RCC 7860 (cell line): ENCODE measurements at regions not wholly inside any gene's neighbourhood (a gene's known extent, or its start where the extent isn't known, plus 50 kb on each side); places are given as distances from the start of the nearest gene placed in this dataset.
"Not testable (repeated sequence)": the region's sequence is repeated elsewhere in the genome, so short reads cannot be mapped to it uniquely, and the experiment has no call there.

Experiments used
- DNase-seq: peaks from one replicate; pipeline ENCODE4 v3.0.0-alpha.2; 2015; ENCODE audit warnings: low spot score
- FAIRE-seq: peaks from 2 replicates; lab custom pipeline; 2012; peaks lifted over from hg19 to GRCh38; lab: Jason Lieb, UNC

DNA sequence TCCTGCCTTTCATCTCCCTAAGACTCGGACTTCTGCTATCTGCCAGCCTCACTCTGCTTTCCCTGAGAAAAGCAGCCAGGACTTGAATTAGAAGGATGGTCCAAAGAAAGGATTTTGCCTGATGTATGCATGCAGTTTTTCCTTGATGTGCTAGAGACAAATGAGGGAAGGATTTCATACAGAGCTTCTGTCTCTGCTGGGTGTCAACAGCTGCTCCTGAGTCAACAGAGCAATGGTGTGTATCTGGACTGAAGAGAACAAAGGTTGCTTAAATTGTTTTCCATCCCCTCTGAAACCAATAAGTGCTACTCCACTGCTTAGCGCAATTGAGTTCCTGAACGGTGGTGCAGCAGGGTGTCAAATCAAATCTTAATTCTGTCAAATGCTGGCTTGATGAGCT is 680.6 kb upstream of the C16orf82 start:
- no peak for FAIRE-seq
- DNase-seq: no peak

DNA sequence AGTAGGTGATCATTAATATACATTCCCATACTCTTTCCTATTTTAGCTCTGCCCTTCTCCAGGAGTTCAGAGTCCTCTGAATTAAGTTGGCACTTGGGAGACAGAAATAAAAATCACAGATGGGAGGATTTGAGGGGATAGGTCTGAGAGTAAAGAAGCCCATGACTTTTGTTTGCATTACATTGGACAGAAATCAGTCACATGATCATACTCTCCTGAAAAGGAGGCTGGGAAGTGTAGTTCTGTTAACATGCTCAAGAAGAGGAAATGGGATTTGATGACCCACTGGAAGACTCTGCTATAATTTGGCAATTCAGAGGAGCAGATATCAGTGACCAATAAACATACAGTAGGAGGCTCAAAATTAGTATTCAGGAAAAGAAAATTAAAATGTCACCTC is 674.9 kb upstream of the C16orf82 start:
- FAIRE-seq: no peak

DNA sequence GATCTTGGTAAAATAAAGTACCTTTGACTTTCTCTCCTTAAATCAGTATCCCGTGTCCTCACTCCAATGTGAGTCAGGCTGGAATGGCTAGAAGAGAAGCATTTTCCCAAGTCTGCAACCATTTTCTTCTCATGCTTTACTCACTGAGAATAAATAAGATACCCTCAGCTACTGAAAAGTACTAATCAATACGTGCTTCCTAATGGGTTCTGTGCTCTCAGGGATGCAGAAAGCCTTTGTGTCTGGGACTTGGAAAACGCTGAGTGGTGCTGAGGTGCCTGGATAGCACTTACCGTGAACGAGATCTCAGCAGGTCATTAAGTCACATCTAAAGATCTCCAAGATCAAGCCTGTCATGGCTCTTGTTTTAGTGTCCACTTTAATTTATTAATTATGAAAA is 672.3 kb upstream of the C16orf82 start:
- DNase-seq (no peak), FAIRE-seq (no peak)

More for the DNA sequence above, 674.9 kb upstream of the C16orf82 start:
- DNase-seq: no peak

DNA sequence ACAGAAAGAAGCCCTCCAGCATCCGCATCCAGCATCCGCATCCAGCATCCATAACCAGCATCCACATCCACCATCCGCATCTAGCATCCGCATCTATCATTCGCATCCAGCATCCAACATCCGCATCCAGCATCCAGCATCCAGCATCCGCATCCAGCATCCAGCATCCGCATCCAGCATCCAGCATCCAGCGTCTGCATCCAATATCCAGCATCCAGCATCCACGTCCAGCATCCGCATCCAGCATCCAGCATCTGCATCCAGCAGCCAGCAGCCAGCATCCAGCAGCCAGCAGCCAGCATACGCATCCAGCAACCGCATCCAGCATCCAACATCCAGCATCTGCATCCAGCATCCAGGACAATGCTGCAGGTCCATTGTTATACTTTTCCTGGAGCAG is 671.0 kb upstream of the C16orf82 start:
- DNase-seq (no peak), FAIRE-seq (no peak)

DNA sequence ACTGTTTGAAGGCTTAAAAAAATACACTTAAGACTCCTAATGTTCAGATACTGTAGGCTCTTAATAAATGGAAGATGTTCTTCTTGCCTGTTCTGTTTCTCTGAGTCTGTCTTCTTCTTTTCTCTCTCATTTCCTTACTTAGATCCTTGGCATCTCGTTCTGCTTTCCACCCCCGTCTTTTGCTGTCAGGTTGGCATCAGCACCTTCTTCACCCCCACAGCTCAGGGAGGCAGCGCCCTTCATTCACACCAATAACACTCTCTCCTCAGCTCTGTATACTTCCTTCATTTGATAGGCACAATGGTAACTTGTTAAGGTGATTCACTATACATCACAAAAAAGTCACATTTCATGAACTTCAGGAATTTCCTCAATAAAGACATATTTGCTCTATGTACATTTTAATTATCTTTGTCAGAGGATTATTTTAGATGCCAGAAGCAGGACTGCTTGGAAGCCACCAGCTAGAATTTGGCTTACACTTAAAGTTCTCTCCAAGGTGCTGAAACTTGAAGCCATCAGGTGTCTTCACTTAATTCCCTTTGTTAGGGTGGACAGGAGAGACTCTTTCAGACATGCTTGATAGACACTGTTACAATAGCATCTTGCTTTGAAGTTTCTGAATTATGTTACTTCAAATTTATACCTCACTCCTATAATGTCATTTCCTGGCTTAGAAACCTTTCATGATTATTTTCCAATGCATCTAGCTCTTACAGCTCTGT is 670.1 kb upstream of the C16orf82 start:
- no peak for FAIRE-seq
- DNase-seq: no peak

DNA sequence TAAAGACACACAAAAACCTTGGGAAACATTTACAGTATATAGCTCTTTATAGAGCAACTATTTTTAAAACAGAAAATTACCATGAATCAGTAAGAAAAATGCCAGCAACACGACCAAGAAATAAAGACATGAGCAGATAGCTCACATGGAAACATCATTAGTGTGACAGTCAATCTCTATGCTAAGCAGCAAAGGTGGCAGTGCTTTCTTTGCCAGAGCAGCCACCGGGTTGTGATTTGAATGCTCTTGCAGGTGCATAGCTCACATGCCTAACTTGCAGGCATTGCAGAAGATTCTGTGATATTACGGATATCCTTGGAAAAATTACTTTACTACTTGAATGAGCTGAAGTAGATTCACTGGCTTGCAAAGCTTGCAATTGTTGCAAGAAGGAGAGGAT is 652.9 kb upstream of the C16orf82 start:
- DNase-seq (no peak), FAIRE-seq (no peak)

DNA sequence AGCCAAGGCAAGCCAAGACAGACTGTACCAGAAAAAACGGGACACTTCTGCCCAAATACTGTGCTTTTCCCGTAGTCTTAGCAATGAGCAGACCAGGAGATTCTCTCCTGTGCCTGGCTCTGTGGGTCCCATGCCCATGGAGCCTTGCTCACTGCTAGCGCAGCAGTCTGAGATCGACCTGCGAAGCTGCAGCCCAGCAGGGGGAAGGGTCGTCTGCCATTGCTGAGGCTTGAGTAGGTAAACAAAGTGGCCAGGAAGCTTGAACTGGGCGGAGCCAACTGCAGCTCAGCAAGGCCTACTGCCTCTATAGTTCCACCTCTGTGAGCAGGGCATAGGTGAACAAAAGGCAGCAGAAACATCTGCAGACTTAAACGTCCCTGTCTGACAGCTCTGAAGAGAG is 647.3 kb upstream of the C16orf82 start:
- not testable (repeated sequence) for FAIRE-seq, DNase-seq

DNA sequence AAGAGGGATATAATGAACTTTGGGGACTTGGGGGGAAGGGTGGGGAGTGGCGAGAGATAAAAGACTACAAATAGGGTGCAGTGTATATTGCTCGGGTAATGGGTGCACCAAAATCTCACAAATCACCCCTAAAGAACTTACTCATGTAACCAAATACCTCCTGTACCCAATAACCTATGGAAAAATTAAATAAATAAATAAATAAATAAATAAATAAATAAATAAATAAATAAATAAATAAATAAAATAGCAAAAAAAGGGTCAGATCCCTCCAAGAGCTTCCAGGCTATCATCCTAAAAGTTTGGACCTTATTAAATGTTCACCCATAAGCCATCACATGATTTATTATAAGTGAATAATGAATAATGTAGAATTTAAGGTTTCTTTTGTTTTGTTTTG is 636.1 kb upstream of the C16orf82 start:
- FAIRE-seq (no peak), DNase-seq (no peak)

DNA sequence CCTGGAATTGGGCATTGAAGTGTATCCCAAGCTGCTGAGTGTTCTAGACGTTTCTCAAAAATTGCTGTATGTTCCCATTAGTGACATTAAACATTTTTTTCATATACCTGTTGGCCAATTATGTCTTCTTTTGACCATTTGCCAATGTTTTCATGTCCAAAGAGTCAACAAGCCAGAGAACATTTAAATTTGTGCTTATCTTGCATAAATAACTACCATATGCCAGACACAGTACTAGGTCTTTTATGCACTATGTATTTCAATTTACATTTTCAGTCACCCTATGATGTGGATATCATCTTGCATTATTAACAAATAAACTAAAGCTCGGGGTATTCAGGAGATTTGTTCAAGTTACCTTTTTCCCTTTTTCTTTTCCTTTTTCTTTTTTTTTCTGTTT is 632.9 kb upstream of the C16orf82 start:
- FAIRE-seq: no peak
- no peak for DNase-seq

DNA sequence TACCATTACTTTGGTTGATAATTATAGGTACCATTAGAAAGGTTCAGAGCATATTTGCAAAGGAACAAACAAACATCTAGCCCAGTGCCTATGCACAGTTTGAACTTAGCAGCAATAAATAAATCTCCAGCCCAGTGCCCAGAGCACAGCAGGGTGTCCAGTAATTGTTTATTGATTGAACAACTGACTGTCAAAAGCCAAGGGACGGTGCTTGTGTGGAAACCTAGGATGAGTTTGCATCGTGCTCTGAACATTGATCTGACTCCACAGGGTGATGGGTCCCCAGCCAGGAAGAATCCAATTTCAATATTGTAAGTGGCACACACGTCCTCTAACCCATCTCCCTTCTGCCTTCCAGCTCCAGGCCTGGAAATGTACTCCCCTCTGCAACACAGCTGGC is 625.5 kb upstream of the C16orf82 start:
- no peak for FAIRE-seq

DNA sequence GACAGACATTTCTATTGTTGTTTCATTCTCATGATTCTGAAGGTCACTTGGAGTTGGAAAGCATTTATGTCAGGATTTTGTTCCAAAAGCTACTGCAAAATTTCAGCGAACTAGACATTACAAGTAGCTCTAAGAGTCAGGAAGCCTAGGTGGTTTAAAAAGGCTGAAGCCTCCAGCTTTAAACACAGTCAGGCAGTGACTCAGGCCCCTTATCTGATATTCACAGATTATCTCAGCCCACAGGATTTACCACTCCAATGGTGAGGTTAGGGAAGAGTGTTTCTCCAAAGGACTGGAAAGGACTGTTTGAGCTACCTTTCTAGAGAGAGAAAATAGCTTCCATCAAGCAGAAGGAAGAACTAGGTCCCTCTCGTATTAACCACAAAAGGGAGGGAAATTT is 624.4 kb upstream of the C16orf82 start:
- DNase-seq (no peak), FAIRE-seq (no peak)

More for the DNA sequence above, 625.5 kb upstream of the C16orf82 start:
- DNase-seq: no peak

DNA sequence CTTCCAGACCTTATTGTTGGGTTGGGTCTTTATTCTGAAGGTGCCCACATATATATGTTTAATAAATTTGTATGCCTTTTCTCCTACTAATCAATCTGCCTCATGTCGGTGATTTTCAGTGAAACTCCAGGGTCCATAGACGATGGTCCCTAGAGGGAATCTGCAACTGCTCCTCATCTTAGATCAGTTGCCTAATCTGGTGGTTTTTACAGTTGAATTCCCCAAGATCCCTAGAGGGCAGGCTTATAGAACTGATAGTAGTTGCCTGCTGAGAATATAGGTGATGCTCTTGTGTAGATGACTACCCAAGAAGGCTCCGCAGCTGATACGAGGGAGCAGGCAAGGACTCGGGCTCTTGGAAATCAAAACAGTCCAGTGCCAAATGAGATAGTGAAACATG is 619.2 kb upstream of the C16orf82 start:
- FAIRE-seq (no peak), DNase-seq (no peak)

DNA sequence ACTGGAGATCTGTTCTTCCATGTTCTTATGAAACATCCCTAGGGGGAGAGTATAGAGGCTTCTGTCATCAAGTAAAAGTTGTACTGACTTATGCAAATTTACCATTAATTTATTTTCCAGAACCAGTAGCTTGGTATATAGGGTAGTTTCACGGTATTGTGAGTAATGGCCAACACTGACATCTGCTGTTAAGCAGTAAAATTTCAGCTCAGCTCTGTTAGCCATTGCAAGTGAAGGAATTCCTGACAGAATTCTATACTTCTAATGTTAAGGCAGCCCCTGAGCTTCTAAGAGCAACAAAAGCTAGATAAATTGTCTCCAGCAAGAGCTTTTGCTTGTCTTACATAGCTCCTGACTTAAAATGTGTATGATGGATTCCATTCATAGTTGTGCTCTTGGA is 613.5 kb upstream of the C16orf82 start:
- DNase-seq: no peak
- FAIRE-seq: no peak

DNA sequence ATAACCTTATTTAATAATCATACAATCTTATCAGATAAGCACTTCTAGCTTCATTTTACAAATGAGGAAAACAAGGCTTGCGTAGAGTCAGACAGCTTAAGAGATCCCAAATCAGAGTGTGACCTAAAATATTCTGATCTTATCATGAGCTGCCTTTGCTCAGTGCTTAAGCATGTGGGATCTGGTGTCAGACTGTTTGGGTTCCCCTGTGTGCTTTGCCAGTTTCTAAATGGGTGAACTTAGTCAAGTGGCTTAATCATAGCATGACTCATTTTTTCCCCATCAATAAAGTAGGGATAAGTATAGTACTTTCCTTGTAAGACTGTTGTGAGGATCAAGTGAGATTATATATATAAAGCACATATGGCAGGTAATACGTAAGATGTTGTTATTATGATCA is 612.6 kb upstream of the C16orf82 start:
- no peak for DNase-seq
- no peak for FAIRE-seq

DNA sequence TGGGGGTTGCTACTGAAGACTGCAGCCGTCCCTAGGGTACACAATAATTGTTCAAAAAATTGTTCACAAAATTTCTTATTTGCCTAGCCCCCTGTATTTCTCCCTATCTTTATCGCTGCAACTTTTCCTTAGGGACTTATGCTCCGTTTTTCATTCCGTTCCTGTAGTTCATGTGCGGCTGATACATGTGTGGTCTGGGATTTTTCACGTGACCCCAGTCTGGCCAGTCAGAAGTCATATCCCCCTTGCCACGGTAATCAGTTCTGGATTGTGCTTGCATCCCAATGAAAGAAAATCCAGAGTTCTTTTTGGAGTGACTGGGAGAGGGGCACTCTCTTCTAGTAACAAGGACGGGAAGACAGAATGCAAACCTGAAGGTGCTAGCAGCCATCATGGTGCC is 610.7 kb upstream of the C16orf82 start:
- no peak for FAIRE-seq
- DNase-seq: no peak

DNA sequence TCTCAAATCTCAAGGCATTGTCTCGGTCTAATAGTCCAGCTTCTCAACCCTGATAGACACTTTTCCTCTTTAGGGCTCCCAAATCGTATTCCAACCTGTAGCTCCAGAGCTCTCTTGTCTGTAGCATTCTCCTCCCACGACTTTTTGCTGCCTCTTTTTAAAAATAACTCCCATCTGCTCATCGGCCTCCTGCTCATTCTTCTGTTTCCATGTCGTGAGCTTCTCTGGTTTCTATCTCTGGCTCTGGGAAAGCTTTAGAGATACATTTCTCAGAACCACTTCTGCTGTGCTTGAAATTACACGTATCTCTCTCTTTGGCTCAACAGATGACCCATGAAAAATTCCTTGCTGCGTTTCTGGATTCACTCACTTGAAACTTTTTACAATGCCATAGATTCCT is 609.6 kb upstream of the C16orf82 start:
- FAIRE-seq: no peak
- no peak for DNase-seq

DNA sequence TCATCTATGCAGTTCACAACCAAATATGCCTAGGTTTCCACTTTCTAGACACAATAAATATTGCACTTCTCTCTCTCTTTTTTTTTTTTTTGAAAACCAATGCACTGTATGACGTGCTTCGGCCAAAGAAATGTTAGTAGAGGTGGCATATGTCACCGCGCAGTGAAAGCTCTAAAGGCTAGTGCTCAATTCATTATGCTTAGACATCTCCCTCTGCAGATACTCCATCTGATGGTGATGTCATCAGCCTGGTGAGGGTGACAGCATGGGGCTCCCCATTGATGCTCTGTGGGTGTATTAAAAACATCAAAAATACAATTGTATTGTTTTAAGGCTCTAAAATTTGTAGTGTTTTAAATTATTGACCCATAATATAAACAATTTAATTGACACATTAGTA is 608.8 kb upstream of the C16orf82 start:
- no peak for FAIRE-seq

DNA sequence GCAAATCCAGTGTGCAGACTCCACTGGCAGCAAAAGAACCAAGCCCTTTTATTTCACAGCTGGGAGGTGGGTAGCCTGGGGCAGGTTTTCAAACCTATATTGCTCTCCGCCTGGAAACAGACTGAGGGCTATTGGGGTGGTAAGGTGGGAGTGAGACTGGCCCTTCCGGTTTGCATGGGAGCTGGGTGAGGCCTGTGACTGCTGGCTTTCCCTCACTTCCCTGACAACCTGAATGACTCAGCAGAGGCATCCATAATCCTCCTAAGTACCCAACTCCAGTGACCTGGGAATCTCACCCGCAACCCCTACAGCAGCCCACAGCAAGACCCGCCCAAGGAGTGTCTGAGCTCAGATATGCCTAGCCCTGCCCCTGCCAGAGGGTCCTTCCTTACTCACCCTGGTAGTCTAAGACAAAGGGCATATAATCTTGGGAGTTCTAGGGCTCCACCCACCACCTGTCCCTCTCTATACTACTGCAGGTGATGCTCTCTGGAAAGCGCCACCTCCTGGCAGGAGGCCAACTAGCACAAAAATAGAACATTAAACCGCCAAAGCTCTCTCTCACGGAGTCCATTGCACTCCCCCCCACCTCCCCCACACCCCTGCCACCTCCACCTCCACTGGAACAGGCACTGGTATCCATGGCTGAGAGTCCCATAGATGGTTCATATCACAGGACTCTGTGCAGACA is 602.0 kb upstream of the C16orf82 start:
- DNase-seq (no peak), FAIRE-seq (no peak)

More for the DNA sequence above, 608.8 kb upstream of the C16orf82 start:
- no peak for DNase-seq

DNA sequence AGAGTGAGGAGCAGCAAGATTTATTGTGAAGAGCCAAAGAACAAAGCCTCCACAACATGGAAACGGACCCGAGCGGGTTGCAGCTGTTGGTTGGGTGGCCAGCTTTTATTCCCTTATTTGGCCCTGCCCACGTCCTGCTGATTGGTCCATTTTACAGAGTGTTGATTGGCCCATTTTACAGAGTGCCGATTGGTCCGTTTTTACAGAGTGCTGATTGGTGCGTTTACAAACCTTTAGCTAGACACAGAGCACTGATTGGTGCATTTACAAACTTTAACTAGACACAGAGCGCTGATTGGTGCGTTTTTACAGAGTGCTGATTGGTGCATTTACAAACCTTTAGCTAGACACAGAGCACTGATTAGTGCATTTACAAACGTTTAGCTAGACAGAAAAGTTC is 592.3 kb upstream of the C16orf82 start:
- not testable (repeated sequence) for FAIRE-seq, DNase-seq

DNA sequence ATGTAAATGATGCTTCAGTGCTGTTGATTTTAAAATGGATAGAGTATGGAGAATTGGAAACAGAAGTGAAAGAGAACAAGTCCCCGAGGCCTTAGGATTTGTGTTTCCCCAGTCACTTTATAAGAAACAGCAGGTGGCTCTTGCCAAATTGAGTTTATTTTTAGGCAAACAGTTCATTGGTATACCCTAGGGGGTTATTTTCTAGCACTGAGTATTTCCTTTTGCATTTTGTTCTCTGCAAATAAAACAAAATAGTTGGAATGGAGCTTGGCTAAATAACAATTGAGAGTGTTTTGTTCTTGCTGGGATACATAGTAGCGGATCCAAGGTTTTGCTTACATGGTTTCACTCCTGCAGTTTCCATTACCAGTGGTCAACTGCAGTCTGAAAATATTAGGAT is 591.1 kb upstream of the C16orf82 start:
- FAIRE-seq (no peak), DNase-seq (no peak)

DNA sequence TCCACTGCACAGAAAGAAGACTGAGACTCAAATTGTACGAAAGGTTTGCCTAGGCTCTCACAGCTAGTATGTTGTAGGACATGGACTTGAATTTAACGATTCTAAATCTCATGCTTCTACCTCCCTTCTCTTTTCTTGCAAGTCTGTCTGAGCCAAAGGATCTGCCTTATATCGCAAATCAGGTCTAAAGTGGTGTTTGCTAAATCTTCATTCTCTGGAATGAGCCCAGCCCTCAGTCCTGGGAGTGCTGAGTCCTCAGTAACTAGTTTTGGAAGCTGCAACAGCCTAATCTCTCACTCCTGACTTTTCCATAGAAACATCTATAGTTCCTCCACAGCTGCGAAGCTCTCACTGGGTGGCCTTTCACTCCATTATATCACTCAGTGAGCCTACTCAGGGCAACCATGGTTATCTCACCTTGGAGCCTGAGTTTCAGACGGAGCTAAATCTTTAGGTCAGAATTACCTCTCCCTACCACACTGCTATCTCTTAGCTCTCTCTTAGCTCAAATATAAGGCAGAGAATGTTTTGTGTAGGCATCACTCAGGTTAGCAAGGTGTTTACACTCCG is 575.5 kb upstream of the C16orf82 start:
- DNase-seq (no peak), FAIRE-seq (no peak)

DNA sequence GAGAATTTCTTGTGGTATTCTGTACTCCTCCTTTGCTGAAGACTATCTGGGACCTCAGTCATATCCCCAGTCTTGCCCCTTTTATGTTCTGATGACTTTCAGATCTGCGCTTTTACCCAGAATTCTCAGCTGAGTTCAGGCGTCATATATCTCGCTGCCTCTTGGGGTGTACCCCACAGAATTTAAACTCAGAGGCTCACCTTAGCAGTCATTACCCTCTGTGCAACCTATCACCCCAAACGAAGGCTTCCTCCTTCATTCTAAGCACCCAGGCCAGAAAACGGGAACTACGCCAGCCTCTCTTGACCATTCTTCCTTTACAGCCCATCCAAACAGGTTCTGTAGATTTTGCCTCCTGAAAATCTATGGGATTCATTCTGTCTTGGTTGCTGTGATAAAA is 574.8 kb upstream of the C16orf82 start:
- FAIRE-seq (no peak), DNase-seq (no peak)
